GM12875 (cell line): ENCODE measurements at regions not wholly inside any gene's neighbourhood (a gene's known extent, or its start where the extent isn't known, plus 50 kb on each side); places are given as distances from the start of the nearest gene placed in this dataset.
"Not testable (repeated sequence)": the region's sequence is repeated elsewhere in the genome, so short reads cannot be mapped to it uniquely, and the experiment has no call there.

Source experiments
- H3K4me3 ChIP-seq: one replicate; pipeline ENCODE4 v1.5.1; 2011; ENCODE audit warnings: low read depth, low read length, control low read depth
- CTCF ChIP-seq: IDR thresholded peaks from 2 replicates; pipeline ENCODE4 v1.5.1; 2011; ENCODE audit warnings: low read depth, mild to moderate bottlenecking, control low read depth, inconsistent platforms, low read length, moderate library complexity, borderline replicate concordance; ENCODE audit not compliant: insufficient read depth

- H3K4me3 ChIP-seq: no peak overlapping the region
- no peak for TF ChIP-seq CTCF
Measured at GRCh38 chr13:39823063-39823713, 167.7 kb downstream of the COG6 start.

DNA sequence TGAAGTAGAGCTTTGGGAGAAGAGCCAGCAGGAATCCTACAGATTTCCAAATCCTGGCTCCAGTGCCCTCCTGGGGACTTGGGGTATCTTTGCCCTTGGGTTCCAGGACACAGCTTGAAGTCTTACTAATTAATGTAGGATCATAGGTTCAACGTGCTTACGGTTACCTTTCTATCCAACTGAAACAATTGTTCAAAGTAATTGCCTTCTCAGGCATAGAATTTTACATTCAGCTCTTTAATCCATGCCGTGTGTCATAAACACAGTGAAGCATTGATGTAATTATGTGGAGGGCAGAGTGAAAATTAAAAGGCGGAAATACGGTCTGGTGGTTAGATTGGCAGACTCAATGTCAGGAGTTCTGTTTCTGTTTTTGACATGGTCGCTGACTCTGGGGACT lies 170.4 kb downstream of the COG6 start:
- H3K4me3 ChIP-seq: no peak overlapping the region
- no peak for TF ChIP-seq CTCF

GRCh38 chr13:39835253-39835652 lies 179.8 kb downstream of the COG6 start:
- H3K4me3 ChIP-seq: no peak overlapping the region
- no peak for TF ChIP-seq CTCF

- H3K4me3 ChIP-seq: no peak overlapping the region
- no peak for TF ChIP-seq CTCF
Measured at GRCh38 chr13:39836038-39836437, 180.6 kb downstream of the COG6 start.

DNA sequence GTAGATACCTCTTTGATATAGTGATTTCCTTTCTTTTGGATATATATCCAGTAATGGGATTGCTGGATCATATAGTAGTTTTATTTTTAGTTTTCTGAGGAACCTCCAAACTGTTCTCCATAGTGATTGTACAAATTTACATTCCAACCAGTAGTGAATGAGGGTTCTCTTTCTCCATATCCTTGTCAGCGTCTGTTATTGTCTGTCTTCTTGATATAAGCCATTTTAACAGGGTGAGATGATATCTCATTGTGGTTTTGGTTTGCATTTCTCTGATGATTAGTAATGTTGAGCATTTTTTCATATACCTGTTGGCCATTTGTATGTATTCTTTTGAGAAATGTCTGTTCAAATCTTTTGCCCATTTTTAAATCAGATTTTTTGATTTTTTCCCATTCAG lies 182.4 kb downstream of the COG6 start:
- not testable (repeated sequence) for H3K4me3 ChIP-seq

DNA sequence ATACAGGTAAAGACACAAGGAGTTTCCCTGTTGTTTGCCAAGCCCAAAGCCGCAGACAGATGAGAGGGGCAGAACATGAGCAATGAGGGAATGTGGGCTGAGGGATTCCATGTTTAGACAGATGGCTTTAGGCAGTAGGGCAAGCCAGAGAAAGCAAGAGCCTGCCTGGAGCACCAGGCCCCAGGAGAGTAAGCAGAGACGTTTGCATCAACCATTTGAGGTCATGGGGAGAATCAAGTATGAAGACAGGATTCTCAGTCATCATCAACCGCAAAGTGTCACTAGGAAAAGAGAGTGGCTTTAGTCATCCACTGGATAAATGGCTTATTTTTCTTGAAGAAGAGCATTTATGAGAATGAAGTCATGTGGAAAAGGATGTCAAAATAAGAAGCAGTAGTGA lies 184.7 kb downstream of the COG6 start:
- no peak for TF ChIP-seq CTCF
- H3K4me3 ChIP-seq: no peak overlapping the region

GRCh38 chr13:39847336-39847735 lies 191.9 kb downstream of the COG6 start:
- TF ChIP-seq CTCF: no peak
- no peak overlapping the region for H3K4me3 ChIP-seq

GRCh38 chr13:39855236-39855635 lies 199.8 kb downstream of the COG6 start:
- TF ChIP-seq CTCF: no peak
- H3K4me3 ChIP-seq: no peak overlapping the region
